ENCODE measurements at regions not wholly inside any gene's neighbourhood (a gene's known extent, or its start where the extent isn't known, plus 50 kb on each side); places are given as distances from the start of the nearest gene placed in this dataset.

DNA sequence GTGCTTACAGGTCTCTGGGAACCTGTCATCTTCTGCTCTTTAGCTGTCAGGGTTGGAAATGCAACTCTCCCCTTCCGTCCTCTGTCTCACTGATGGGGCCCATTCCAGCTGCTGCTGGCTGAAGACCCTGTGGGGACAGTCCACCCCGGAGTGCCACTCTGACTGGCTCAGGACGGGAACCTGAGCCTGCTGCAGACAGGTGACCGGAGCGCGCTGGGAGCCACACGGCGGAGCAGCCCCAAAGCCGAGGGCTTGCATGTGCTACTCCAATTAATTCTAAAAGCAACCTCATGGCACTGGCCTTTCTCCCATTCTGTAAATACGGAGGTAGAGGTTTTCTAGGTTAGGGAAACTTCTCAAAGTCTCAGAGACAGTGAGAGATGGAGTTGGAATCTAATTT is 223.5 kb upstream of the PITRM1 start:
- 77 to 86% (median 81%) methylated on average over 10 of the region's 10 CpGs for WGBS, 5 donors
- Histone ChIP-seq H3K9me3 (no peaks in the 10 kb centered on the region), H3K27ac (no peak overlapping the region), H3K27me3 (no peaks in the 10 kb centered on the region), H3K4me3 (no peak overlapping the region), H3K36me3 (no peaks in the 10 kb centered on the region), H3K4me1 (peaks cover 0 to 6% (median 2%) of the 10 kb centered on the region in 4 donors)
- no peak for DNase-seq
- TF ChIP-seq POLR2A (IDR thresholded peaks at IDR 0.05) (no peak), POLR2AphosphoS5 (IDR thresholded peaks at IDR 0.05) (no peak), CTCF (IDR thresholded peaks at IDR 0.05) (no peak)
- intact Hi-C loops (cut with DNase I; ENCODE audit: low total_unique reads) = no loop called here

DNA sequence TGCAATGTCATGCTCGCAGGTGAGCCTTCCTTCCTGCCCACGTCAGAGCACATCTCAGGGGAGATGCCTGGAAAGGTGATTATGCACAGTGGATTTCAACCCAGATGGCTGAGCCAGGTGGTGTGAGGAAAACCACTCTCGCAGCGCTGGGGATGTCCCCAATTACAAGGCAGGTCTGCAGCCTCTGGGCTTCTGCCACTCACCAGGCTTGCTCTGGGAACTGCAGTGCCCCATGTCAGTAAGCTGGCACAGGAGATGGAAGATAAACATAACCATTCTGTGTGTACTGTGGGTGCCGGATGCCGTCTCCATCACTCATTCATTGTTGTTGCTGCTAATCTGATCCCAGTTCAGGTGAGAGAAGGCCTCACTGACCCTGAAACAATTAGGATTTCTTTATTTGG is 222.9 kb upstream of the PITRM1 start:
- Histone ChIP-seq H3K27me3 (no peaks in the 10 kb centered on the region), H3K27ac (no peak overlapping the region), H3K36me3 (no peaks in the 10 kb centered on the region), H3K4me1 (peaks cover 0 to 6% (median 2%) of the 10 kb centered on the region in 4 donors), H3K9me3 (no peaks in the 10 kb centered on the region), H3K4me3 (no peak overlapping the region)
- TF ChIP-seq CTCF (IDR thresholded peaks at IDR 0.05) = no peak
- TF ChIP-seq POLR2AphosphoS5 (IDR thresholded peaks at IDR 0.05) = no peak
- TF ChIP-seq EP300 (IDR thresholded peaks at IDR 0.05) = no peak
- TF ChIP-seq POLR2A (IDR thresholded peaks at IDR 0.05) = no peak
- intact Hi-C loops (cut with DNase I; ENCODE audit: low total_unique reads) = no loop called here
- 34 to 55% (median 42%) methylated on average over 5 to 6 of the region's 6 CpGs for WGBS, 5 donors
- DNase-seq = peak in 1 of 2 donors; percentile 44

DNA sequence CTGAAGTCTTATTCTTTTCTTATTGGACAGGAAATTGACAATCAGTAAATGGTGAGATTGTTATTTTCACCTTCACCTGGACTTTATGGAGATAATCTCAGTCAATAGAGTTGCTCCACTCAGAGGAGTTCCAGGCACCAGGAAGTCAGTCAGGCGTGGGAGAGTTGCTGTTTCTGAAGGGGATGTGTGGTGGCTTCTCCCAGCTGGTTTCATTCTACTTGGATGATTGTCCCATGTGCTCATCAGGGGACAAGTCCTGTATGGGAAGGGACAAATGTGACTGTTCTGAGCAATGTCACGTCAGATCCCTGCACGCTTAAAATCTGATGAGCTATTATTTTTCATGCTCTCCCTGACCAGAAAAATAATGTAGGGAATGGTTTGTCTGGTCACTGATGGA is 222.5 kb upstream of the PITRM1 start:
- no peak for DNase-seq
- no peak for TF ChIP-seq POLR2AphosphoS5 (IDR thresholded peaks at IDR 0.05)
- 69 to 84% (median 77%) methylated on average over 3 of the region's 3 CpGs for WGBS, 5 donors
- no peak overlapping the region for H3K4me3 ChIP-seq
- no peaks in the 10 kb centered on the region for H3K9me3 ChIP-seq
- H3K27me3 ChIP-seq = no peaks in the 10 kb centered on the region
- no peak overlapping the region for H3K27ac ChIP-seq
- no peaks in the 10 kb centered on the region for H3K36me3 ChIP-seq
- H3K4me1 ChIP-seq = peaks cover 0 to 6% (median 2%) of the 10 kb centered on the region in 4 donors
- intact Hi-C loops (cut with DNase I; ENCODE audit: low total_unique reads) = no loop called here

DNA sequence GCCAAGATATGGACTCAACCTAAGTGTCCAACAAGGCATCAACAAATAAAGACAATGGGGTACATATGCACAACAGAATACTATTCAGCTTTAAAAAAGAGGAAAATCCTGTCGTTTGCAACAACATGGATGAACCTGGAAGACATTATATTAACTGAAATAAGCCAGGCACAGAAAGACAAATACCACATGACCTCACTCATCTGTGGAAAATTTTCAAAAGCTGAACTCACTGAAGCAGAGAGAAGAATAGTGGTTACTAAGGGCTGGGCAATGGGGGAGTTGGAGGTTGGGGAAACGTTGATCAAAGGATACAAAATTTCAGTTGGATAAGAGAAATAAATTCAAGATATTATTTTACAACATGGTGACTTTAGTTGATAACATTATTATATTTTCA is 221.4 kb upstream of the PITRM1 start:
- H3K4me1 ChIP-seq = peaks cover 0 to 6% (median 2%) of the 10 kb centered on the region in 4 donors
- intact Hi-C loops (cut with DNase I; ENCODE audit: low total_unique reads) = no loop called here
- H3K27me3 ChIP-seq = no peaks in the 10 kb centered on the region
- no peak overlapping the region for H3K4me3 ChIP-seq
- DNase-seq = no peak
- H3K9me3 ChIP-seq = no peaks in the 10 kb centered on the region
- TF ChIP-seq POLR2A (IDR thresholded peaks at IDR 0.05) (no peak), CTCF (IDR thresholded peaks at IDR 0.05) (no peak), POLR2AphosphoS5 (IDR thresholded peaks at IDR 0.05) (no peak), EP300 (IDR thresholded peaks at IDR 0.05) (no peak)
- H3K27ac ChIP-seq = no peak overlapping the region
- WGBS, 5 donors = 69 to 81% (median 70%) methylated on average over 2 of the region's 2 CpGs
- H3K36me3 ChIP-seq = no peaks in the 10 kb centered on the region

GRCh38 chr10:3391657-3392056 is 219.1 kb upstream of the PITRM1 start:
- TF ChIP-seq POLR2AphosphoS5 (IDR thresholded peaks at IDR 0.05) (no peak), POLR2A (IDR thresholded peaks at IDR 0.05) (no peak), CTCF (IDR thresholded peaks at IDR 0.05) (no peak)
- intact Hi-C loops (cut with DNase I; ENCODE audit: low total_unique reads) = no loop called here
- Histone ChIP-seq H3K27me3 (no peaks in the 10 kb centered on the region), H3K4me1 (peaks cover 0 to 6% (median 2%) of the 10 kb centered on the region in 4 donors), H3K9me3 (no peaks in the 10 kb centered on the region), H3K27ac (no peak overlapping the region), H3K4me3 (no peak overlapping the region), H3K36me3 (no peaks in the 10 kb centered on the region)
- no peak for DNase-seq
- WGBS, 5 donors = 69 to 98% (median 74%) methylated on average over 1 of the region's 1 CpG

Measured in stomach (tissue), 8 donors.